Esophagus muscularis mucosa (tissue), 3 donors: ENCODE measurements at regions not wholly inside any gene's neighbourhood (a gene's known extent, or its start where the extent isn't known, plus 50 kb on each side); places are given as distances from the start of the nearest gene placed in this dataset.

ENCODE experiments used
- POLR2A ChIP-seq: fragments of 450-650 bp; IDR thresholded peaks from one replicate; pipeline ENCODE4 v1.6.1; 2017; ENCODE audit warnings: antibody characterized with exemption, moderate library complexity, mild to moderate bottlenecking, low read depth
- TF ChIP-seq, protein P1 (sequence below), 3 experiments: fragments of 200-600 bp in 2 of 3; fragments of 450-650 bp in 1 of 3; sonication (generic) in 2 of 3; IDR thresholded peaks; one replicate each; pipeline ENCODE4 v1.5.1; 2017 to 2019; ENCODE audit warnings: antibody characterized with exemption in 3 of 3, mild to moderate bottlenecking in 2 of 3, moderate library complexity in 1 of 3

- TF ChIP-seq POLR2A: no peak
- TF ChIP-seq, protein P1, sequence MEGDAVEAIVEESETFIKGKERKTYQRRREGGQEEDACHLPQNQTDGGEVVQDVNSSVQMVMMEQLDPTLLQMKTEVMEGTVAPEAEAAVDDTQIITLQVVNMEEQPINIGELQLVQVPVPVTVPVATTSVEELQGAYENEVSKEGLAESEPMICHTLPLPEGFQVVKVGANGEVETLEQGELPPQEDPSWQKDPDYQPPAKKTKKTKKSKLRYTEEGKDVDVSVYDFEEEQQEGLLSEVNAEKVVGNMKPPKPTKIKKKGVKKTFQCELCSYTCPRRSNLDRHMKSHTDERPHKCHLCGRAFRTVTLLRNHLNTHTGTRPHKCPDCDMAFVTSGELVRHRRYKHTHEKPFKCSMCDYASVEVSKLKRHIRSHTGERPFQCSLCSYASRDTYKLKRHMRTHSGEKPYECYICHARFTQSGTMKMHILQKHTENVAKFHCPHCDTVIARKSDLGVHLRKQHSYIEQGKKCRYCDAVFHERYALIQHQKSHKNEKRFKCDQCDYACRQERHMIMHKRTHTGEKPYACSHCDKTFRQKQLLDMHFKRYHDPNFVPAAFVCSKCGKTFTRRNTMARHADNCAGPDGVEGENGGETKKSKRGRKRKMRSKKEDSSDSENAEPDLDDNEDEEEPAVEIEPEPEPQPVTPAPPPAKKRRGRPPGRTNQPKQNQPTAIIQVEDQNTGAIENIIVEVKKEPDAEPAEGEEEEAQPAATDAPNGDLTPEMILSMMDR (IDR thresholded peaks at IDR 0.05): no peak
These were observed 286.5 kb downstream of the ZSWIM6 start for GRCh38 chr5:61618577-61618976.
